GM23338 (cell line): ENCODE measurements at regions not wholly inside any gene's neighbourhood (a gene's known extent, or its start where the extent isn't known, plus 50 kb on each side); places are given as distances from the start of the nearest gene placed in this dataset.
A peak's percentile ranks its signal among the peaks of the same experiment; 100 is the strongest.

Experiments used
- ATAC-seq: fragments of 200-7000 bp; cut with Tn5 transposase; 3 replicates; pipeline ENCODE4 v1.9.1; 2020
- DNase-seq: peaks from one replicate; pipeline ENCODE4 v3.0.0-alpha.2; 2015; ENCODE audit warnings: low spot score
- H2AFZ ChIP-seq: fragments of 200-600 bp; sonication (generic); 2 replicates; pipeline ENCODE4 v1.8.0; 2016; ENCODE audit warnings: antibody characterized with exemption, mild to moderate bottlenecking, moderate library complexity
- H3F3A ChIP-seq: fragments of 200-600 bp; sonication (generic); replicated peaks from 2 replicates; pipeline ENCODE4 v1.8.0; 2017; ENCODE audit warnings: antibody characterized with exemption, mixed run types, low read depth
- H3K27ac ChIP-seq: fragments of 200-600 bp; sonication (generic); 2 replicates; pipeline ENCODE4 v1.6.1; 2016; ENCODE audit warnings: low read depth
- H3K27me3 ChIP-seq: fragments of 200-600 bp; sonication (generic); 2 replicates; pipeline ENCODE4 v1.8.0; 2016; ENCODE audit warnings: mild to moderate bottlenecking, mixed run types, moderate library complexity; ENCODE audit not compliant: insufficient read depth
- H3K36me3 ChIP-seq: fragments of 200-600 bp; sonication (generic); 2 replicates; pipeline ENCODE4 v1.8.0; 2016; ENCODE audit warnings: mild to moderate bottlenecking; ENCODE audit not compliant: insufficient read depth
- H3K4me1 ChIP-seq: fragments of 200-600 bp; sonication (generic); 2 replicates; pipeline ENCODE4 v1.8.0; 2016; ENCODE audit warnings: mild to moderate bottlenecking, moderate library complexity; ENCODE audit not compliant: insufficient read depth
- H3K4me2 ChIP-seq: fragments of 200-600 bp; sonication (generic); 2 replicates; pipeline ENCODE4 v1.7.1; 2017; ENCODE audit warnings: mixed run types
- H3K4me3 ChIP-seq: fragments of 200-600 bp; sonication (generic); 2 replicates; pipeline ENCODE4 v1.6.1; 2016; ENCODE audit warnings: mixed run types
- H3K79me2 ChIP-seq: fragments of 200-600 bp; sonication (generic); replicated peaks from 2 replicates; pipeline ENCODE4 v1.8.0; 2017; ENCODE audit warnings: mild to moderate bottlenecking; ENCODE audit not compliant: insufficient read depth
- H3K9me2 ChIP-seq: fragments of 200-600 bp; sonication (generic); 2 replicates; pipeline ENCODE4 v1.8.0; 2017; ENCODE audit not compliant: insufficient read depth
- H4K20me1 ChIP-seq: fragments of 200-600 bp; sonication (generic); replicated peaks from 2 replicates; pipeline ENCODE4 v1.8.0; 2017; ENCODE audit warnings: mild to moderate bottlenecking; ENCODE audit not compliant: insufficient read depth
- H3K27ac Mint-ChIP-seq: 2 replicates; pipeline ENCODE4 v1.8.0; 2020; ENCODE audit warnings: inconsistent platforms, mild to moderate bottlenecking, moderate library complexity, mixed read lengths
- H3K27me3 Mint-ChIP-seq: 3 replicates; pipeline ENCODE4 v1.8.0; 2022; ENCODE audit warnings: low read depth, mild to moderate bottlenecking, moderate library complexity, mixed read lengths, inconsistent platforms; ENCODE audit not compliant: insufficient read depth, poor library complexity
- H3K36me3 Mint-ChIP-seq: 3 replicates; pipeline ENCODE4 v1.8.0; 2021; ENCODE audit warnings: low read depth, mild to moderate bottlenecking, inconsistent platforms, moderate library complexity, mixed read lengths
- H3K4me1 Mint-ChIP-seq: 3 replicates; pipeline ENCODE4 v1.8.0; 2020; ENCODE audit warnings: mild to moderate bottlenecking, inconsistent platforms, mixed read lengths
- H3K4me3 Mint-ChIP-seq: 3 replicates; pipeline ENCODE4 v1.8.0; 2021; ENCODE audit warnings: moderate library complexity, mild to moderate bottlenecking, inconsistent platforms, mixed read lengths
- H3K9me3 Mint-ChIP-seq: 3 replicates; pipeline ENCODE4 v1.8.0; 2020; ENCODE audit warnings: moderate library complexity, mild to moderate bottlenecking, inconsistent platforms, mixed read lengths
- CREB1 ChIP-seq: fragments of 250-450 bp; sonication (Bioruptor Pico); IDR thresholded peaks from 2 replicates; pipeline ENCODE4 v1.5.0; 2020; ENCODE audit warnings: low read depth, mild to moderate bottlenecking, moderate library complexity
- CTCF ChIP-seq, 2 experiments: fragments of 200-600 bp in 1 of 2; sonication (generic) in 1 of 2; conservative IDR thresholded peaks; 2 replicates each; pipeline versions ENCODE4 v1.5.1 to v1.6.1; 2016 to 2017; ENCODE audit warnings: antibody characterized with exemption in 2 of 2, low read depth in 2 of 2, mild to moderate bottlenecking in 2 of 2, moderate library complexity in 1 of 2
- EZH2 ChIP-seq: fragments of 200-600 bp; sonication (generic); IDR thresholded peaks from one replicate; pipeline ENCODE4 v1.8.0; 2017; ENCODE audit warnings: antibody characterized with exemption, mild to moderate bottlenecking, low read depth; ENCODE audit not compliant: unreplicated experiment
- EZH2phosphoT487 ChIP-seq: fragments of 200-600 bp; sonication (generic); IDR thresholded peaks from one replicate; pipeline ENCODE4 v1.8.1; 2018; ENCODE audit warnings: antibody characterized with exemption; ENCODE audit not compliant: unreplicated experiment
- NANOG ChIP-seq: IDR thresholded peaks from 2 replicates; pipeline ENCODE4 v1.6.1; 2016; ENCODE audit warnings: antibody characterized with exemption, borderline replicate concordance
- POLR2AphosphoS5 ChIP-seq: IDR thresholded peaks from 2 replicates; pipeline ENCODE4 v1.6.1; 2016; ENCODE audit warnings: antibody characterized with exemption, low read depth
- STAT1 ChIP-seq: IDR thresholded peaks from one replicate; pipeline ENCODE4 v1.6.1; 2016; ENCODE audit warnings: antibody characterized with exemption; ENCODE audit not compliant: unreplicated experiment
- ZNF114 ChIP-seq: fragments of 250-450 bp; sonication (Bioruptor Pico); IDR thresholded peaks from 2 replicates; pipeline ENCODE4 v1.5.0; 2020; ENCODE audit warnings: mild to moderate bottlenecking, moderate library complexity
- ZNF462 ChIP-seq: fragments of 250-450 bp; sonication (Bioruptor Pico); IDR thresholded peaks from 2 replicates; pipeline ENCODE4 v1.5.0; 2020; ENCODE audit warnings: mild to moderate bottlenecking, moderate library complexity

- Histone ChIP-seq H3K4me3 (peak overlapping the region; percentile 72), H2AFZ (peak overlapping the region; percentile 98), H3K27me3 (peaks cover 17% of the 10 kb centered on the region), H3K27ac (no peak overlapping the region), H3K4me2 (peak overlapping the region; percentile 95), H3K36me3 (no peaks in the 10 kb centered on the region), H3K79me2 (no peaks in the 10 kb centered on the region), H4K20me1 (no peaks in the 10 kb centered on the region), H3F3A (no peaks in the 10 kb centered on the region), H3K9me2 (peaks cover 4% of the 10 kb centered on the region; the same call in 1 of the 2 replicates), H3K4me1 (peaks cover 11% of the 10 kb centered on the region; the same call in 1 of the 2 replicates)
- ATAC-seq (no peak), DNase-seq (no peak)
- TF ChIP-seq STAT1 (no peak), ZNF114 (CRISPR knock-in tag) (no peak), CTCF (conservative IDR thresholded peaks at IDR 0.05; ENCODE audit: low read depth in 2 of 2) (no peak)
- peaks cover 5% of the 10 kb centered on the region; the same call in 1 of the 3 replicates for H3K36me3 Mint-ChIP-seq
- H3K4me1 Mint-ChIP-seq, result peaks cover 5% of the 10 kb centered on the region
- H3K27ac Mint-ChIP-seq, result no peak overlapping the region
- H3K4me3 Mint-ChIP-seq, result peak overlapping the region; percentile 75
- peaks cover 9% of the 10 kb centered on the region for H3K9me3 Mint-ChIP-seq
- peaks cover 14% of the 10 kb centered on the region for H3K27me3 Mint-ChIP-seq
These were observed 269.2 kb upstream of the SORL1-AS1 start for GRCh38 chr11:121721961-121722360.

GRCh38 chr11:121721448-121721847, 268.7 kb upstream of the SORL1-AS1 start:
- Histone ChIP-seq H4K20me1 (no peaks in the 10 kb centered on the region), H3F3A (no peaks in the 10 kb centered on the region), H3K36me3 (no peaks in the 10 kb centered on the region), H3K27ac (no peak overlapping the region), H3K4me3 (no peak overlapping the region), H3K27me3 (peaks cover 17% of the 10 kb centered on the region), H3K4me2 (no peak overlapping the region), H3K4me1 (peaks cover 11% of the 10 kb centered on the region; the same call in 1 of the 2 replicates), H2AFZ (no peak overlapping the region), H3K9me2 (peaks cover 4% of the 10 kb centered on the region; the same call in 1 of the 2 replicates), H3K79me2 (no peaks in the 10 kb centered on the region)
- Mint-ChIP-seq H3K27me3 (peaks cover 14% of the 10 kb centered on the region), H3K4me1 (peaks cover 4% of the 10 kb centered on the region), H3K4me3 (no peak overlapping the region), H3K9me3 (peaks cover 9% of the 10 kb centered on the region), H3K27ac (no peak overlapping the region), H3K36me3 (peaks cover 5% of the 10 kb centered on the region; the same call in 1 of the 3 replicates)
- no peak for ATAC-seq
- DNase-seq, result no peak
- no peak for TF ChIP-seq ZNF114 (CRISPR knock-in tag)
- no peak for TF ChIP-seq CREB1 (CRISPR knock-in tag)
- no peak for TF ChIP-seq POLR2AphosphoS5
- TF ChIP-seq EZH2phosphoT487, result no peak
- TF ChIP-seq NANOG, result no peak
- no peak for TF ChIP-seq CTCF (conservative IDR thresholded peaks at IDR 0.05; ENCODE audit: low read depth in 2 of 2)
- no peak for TF ChIP-seq ZNF462 (CRISPR knock-in tag)
- TF ChIP-seq EZH2, result no peak
- no peak for TF ChIP-seq STAT1
